HG03571 (cell line): ENCODE measurements at regions not wholly inside any gene's neighbourhood (a gene's known extent, or its start where the extent isn't known, plus 50 kb on each side); places are given as distances from the start of the nearest gene placed in this dataset.

Experiments used
- ATAC-seq: cut with Tn5 transposase; IDR thresholded peaks from one replicate; pipeline ENCODE4 v1.9.1; 2021; ENCODE audit not compliant: unreplicated experiment

- ATAC-seq = no peak
These were observed 131.3 kb upstream of the AP1S2 start for GRCh38 chrX:15985937-15986336.

GRCh38 chrX:15983034-15983433, 128.4 kb upstream of the AP1S2 start:
- ATAC-seq = no peak

DNA sequence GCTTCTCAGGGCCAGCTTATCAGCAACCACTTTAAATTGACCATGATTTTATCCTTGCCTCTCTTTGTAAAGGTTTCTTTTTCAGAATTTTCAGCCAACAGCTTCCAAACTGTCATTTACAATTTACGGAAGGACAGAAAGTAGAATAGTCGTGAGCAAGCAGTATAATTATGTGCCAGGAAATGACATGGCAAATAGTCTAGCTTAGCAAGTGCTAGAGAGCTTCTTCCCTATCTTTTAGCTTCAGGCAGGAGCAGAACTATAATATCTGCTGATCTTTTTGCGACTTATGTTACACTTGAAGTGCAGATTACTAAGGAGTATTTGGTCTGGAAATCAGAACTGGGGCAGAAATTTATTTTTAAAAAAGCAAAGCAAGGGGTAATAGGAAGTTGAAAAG, 123.0 kb upstream of the AP1S2 start:
- no peak for ATAC-seq

DNA sequence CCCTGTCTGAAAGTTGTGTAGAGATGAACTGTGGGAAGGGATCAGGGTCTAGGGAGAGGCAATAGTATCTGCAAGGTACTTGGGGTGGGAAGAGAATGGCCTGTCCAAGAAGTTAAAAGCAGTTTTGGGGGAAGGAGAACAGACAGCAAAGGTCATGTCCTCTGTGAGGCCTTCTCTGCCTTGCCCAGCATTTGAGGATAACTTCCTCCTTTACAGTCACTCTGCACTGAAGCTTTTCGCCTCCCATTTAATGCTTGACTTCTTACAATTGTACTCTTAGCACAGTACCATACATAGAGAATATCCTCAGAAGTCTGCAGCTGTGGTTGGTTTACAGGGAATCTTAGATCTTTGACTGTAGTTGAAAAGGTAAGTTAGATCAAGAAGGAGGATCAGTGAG, 121.8 kb upstream of the AP1S2 start:
- no peak for ATAC-seq

DNA sequence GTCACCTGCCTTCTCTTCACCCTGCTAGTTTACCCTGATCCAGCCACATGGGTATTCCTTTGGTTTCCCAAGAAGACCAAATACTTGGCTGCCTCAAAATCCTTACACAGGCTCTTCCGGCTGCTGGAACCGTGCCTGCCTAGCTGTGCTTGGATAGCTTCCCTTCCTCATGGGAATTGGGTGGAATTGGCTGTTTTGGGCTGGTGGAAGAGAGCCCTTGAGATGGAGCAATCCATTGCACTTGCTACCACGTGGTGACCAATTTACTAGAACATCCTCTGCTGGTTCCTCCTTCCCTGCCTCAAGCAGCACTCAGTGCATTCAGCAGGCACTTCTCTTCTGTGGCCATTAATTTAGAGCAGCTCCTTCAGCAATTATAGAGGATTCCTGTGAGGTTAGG, 119.3 kb upstream of the AP1S2 start:
- no peak for ATAC-seq

- ATAC-seq = no peak
These were observed 118.7 kb upstream of the AP1S2 start for GRCh38 chrX:15973299-15973698.

- ATAC-seq = no peak
These were observed 117.1 kb upstream of the AP1S2 start for GRCh38 chrX:15971696-15972095.

- ATAC-seq = no peak
These were observed 109.2 kb upstream of the AP1S2 start for GRCh38 chrX:15963858-15964257.

DNA sequence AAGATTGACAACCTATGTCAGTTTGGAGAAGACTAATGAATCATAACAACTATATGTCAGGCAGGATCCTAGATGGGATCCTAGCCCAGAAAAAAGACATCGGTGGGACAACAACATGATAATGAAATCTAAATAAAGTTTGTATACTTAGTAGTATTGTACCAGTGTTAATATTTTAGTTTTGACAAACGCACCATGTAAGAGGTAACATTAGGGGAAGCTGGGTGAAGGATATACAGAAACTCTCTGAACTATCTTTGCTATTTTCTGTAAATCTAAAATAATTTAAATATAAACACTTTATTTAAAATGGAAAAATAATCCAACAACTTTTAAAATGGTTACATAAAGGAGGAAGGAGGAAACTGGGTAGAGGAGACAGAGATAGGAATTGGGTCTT, 105.6 kb upstream of the AP1S2 start:
- ATAC-seq = no peak

DNA sequence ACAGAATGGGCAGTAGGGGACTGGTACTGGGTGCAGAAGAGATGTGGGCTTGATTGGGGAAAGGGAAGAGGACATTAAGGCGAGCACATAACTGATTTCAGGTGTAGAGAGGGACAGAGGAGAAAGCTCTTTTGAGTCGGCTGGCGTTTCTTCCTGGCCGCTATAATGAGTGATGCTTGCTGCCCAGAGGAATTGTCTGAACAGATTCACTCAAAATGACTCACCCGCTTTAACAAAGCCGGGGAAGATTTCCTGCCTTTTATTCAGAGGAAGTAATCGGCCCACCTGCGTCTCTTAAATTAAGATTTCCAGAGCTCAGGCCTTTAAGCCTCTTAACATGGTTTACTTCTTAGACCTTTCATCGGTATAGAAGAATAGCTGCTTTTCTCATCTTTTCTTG, 102.1 kb upstream of the AP1S2 start:
- no peak for ATAC-seq

DNA sequence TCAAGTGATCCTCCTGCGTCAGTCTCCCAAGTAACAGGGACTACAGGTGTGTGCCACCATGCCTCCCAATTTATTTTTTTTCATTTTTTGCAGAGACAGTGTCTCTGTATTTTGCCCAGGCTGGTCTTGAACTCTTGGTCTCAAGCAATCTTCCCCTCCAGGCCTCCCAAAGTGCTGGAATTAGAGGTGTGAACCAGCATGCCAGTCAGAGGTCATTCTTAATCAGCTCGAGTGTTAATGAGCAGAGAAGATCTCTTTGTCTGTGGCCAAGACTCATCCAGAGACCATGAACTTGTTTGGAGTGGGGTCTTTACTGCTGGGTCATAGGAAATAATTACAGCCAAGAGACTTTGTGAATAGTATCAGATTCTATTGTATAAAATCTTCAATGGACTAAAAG, 99.2 kb upstream of the AP1S2 start:
- no peak for ATAC-seq

DNA sequence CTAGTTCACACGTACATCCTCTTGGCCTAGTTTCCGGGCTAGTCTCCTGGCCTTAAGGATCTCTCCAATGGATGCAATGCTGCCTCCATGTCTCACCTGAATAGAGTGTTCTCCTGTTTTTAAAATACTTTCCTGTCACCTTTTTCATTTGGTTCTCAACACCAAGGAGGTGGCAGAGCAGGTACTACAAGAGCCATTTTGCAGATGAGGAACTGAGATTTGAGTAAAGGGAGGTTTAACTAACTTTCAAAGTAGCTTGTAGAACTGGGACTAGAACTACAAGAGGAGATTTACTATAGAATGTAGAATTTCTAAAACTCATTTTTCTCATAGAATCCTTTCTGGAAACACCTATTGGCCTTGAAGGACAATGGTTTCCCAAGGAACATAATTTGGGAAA, 97.6 kb upstream of the AP1S2 start:
- no peak for ATAC-seq

DNA sequence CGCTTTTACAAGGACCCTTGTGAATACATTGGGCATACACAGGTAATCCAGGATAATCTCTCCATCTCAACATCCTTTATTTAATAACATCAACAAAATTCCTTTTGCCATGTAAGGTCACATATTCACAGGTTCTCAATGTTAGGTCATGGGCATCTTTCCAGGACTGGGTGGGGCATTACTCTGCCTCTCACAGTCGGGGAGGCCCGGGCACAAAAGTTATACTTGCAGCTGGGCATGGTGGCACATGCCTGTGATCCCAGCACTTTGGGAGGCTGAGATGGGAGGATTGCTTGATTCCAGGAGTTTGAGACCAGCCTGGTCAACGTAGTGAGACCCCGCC, 93.7 kb upstream of the AP1S2 start:
- ATAC-seq = no peak

DNA sequence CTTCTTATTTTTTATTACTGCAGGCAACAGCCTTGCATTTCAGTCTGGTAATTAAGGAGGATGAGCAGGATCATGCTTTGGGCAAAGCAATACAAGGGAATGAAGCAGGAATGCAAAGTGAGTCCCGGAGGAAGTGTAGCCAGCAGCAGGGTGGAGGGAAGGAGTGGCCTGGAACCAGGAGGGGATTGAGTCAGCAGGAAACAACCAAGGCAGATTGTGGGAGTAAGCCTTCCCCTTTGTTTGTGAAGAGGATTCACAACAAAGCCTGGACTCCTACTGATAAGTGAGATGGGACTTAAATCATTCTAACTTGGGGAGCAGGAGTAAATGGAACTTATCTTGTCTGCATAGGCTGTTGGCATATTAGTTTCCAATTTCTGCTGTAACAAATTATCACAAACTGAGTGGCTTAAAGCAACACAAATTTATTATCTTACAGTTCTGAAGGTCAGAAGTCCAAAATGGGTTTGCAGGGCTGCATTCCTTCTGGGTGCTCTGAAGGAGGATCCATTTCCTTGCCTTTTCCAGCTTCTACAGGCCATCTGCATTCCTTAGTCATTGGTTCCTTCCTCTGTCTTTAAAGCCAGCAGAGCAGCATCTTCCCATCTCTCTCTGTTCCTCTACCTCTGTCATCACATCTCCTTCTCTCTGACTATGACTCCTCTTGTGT, 93.2 kb upstream of the AP1S2 start:
- no peak for ATAC-seq

DNA sequence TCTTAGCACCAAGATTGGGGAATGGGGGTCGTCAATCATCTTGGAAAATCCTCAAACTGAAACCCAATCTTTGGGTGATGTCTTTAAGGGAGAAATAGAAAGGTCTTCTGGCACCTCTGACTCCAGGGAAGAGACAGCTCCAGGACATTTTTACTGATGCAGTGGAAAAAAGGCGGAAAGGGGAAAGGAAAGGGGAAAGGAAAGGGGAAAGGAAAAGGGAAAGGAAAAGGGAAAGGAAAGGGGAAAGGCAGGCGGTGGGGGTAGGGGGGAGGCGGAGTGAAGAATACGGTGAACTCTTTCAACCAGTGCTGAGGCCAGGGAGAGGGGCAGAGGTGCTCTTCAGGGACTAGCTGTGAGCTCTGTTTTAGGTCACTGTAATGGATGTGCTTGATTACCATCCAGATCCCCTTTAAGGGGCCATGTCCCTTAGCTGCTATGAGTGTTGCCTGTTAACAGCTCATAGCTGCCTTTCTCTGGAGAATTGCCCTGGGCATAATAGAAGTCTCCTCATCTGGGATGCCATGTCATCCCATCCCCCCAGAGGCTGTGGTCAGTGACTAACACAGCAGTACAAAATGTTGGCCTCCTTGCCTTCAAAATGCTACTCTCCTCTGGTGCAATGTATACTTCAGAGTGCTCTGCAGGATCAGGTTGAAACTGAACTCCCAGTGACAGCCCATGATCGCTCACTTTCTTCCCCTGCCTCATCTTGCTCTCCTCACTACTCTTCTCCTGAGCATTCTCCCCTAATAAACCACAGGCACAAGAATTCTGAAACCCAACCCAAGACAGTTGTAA, 92.4 kb upstream of the AP1S2 start:
- ATAC-seq = no peak

DNA sequence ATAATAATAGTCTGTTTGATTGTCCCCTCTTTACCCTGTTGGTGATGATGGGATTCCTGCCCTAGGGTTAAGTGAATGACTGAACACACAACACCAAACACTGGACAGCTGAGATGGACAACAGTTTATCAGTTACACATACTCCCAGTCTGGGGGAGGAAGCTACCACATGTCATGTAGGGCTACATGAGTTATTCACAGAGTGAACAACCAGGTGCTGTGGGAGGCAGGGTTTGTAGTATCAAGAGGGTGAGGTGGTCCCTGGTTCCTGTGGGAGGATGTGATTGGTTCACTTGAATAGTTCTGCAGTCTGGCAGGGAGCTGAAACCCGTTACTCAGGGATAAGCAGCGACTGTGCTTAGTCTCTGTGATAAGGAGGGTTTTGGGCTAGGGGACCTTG, 88.8 kb upstream of the AP1S2 start:
- ATAC-seq = no peak

DNA sequence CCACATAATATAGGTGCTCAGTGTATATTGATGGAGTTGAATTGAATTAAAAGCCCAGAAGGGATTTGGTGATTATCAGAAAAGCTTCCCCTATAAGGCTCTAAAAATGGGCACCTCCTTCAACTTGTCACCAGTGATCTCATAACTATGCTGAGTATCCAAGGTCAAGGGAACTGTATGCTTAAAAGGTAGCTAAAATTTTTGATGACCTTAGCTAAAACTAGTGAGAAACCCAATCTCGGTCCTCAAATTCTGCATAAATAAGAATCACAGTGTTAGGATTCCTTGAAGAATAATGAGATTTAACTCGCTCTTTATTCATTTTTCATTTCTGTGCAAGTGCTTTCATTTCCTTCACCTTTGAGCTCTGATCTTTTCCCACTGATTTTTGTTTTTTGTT, 87.7 kb upstream of the AP1S2 start:
- ATAC-seq = no peak

DNA sequence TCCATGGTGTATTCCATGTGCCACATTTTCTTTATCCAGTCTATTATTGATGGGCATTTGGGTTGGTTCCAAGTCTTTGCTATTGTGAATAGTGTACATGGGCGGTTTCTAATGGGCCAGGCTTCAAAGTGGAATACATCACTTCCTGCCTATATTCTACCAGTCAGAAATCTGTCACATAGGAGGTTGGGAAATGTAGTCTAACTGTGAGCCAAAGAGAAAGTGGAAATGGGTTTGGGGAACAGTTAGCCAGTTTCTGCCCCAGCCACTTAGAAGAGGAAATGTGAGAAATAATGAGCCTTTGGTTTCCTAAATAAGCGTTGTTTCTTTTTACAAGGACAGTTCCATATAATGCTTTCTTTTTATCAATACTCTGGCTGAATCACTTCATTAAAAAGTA, 85.1 kb upstream of the AP1S2 start:
- ATAC-seq = peak; percentile 55

DNA sequence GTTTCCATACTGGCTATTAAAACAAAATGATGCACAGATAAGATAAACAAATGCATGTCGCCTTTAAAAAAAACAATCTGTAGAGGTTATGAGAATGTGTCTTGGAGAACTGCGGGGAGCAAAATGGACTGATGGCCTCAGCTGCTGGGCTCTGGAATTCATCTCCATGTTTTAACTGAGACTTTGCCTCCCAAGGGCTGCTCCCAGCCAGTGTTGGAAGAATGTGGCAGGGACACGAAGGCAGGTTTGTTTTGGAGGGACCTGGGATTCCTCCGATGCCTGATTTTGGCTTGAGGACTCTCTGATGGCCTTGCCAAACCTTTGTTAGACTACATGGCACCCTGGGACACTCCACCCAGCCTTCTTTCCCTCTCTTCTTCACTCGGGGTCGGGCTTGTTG, 83.5 kb upstream of the AP1S2 start:
- no peak for ATAC-seq

DNA sequence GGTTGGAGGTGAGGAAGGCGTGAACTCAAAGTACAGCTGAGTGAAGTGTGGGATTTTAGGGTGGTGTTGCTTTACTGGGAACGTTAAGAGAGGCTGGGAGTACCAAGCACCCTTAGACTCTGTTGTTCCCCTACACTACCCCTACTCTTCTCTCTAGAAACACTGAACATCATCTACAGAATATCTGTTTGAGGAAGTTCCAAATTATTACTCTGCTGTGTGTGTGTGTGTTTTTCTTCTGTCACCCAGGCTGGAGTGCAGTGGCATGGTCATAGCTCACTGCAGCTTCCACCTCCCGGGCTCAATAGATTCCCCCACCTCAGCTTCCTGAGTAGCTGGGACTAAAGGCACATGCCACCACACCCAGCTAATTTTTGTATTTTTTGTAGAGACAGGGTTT, 76.7 kb upstream of the AP1S2 start:
- no peak for ATAC-seq

- no peak for ATAC-seq
These were observed 76.0 kb upstream of the AP1S2 start for GRCh38 chrX:15930585-15930984.

DNA sequence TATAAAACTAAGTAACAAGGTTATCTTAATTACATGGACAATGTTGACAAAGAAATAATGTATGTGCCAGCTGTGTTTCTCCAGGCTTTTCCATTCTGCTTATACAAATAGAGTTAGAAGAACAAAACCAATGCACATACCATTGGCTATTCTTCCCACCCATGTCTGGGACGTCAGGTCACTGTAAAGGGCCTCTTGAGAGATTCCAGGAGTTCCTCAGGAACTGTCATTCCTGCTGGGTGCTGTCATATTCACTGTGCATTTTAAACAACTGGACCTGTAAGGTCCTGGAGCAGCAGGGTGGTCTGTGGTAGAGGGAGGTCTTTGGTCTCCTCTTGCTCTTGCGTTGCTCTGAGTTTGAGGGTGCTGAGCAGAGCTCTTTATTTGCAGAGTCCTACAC, 74.6 kb upstream of the AP1S2 start:
- ATAC-seq = no peak

DNA sequence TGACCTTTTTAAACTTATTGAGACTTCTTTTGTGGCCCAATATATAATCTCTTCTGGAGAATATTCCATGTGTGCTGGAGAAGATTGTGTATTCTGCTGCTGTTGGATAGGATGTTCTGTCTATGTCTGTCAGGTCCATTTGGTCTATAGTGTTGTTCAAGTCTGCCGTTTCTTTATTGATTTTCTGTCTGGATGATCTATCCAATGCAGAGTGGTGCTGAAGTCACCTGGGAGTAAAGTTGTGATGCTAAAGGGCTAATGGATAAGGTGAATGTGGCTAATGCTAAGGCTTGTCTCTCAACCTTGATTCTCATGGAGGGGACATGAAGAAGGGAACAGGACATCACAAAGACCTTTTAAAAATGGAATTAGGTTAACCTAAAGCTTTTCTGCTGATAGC, 72.0 kb upstream of the AP1S2 start:
- ATAC-seq = no peak
